Activated CD4-positive, alpha-beta T cell treated with anti-CD3 and anti-CD28 coated beads, Interleukin-2, Interleukin-4, amounts not matched to agents 100 ng/mL and 50 ng/mL, durations not matched to agents 16 hours and 8 hours (primary cell): ENCODE measurements at regions not wholly inside any gene's neighbourhood (a gene's known extent, or its start where the extent isn't known, plus 50 kb on each side); places are given as distances from the start of the nearest gene placed in this dataset.

Experiments used
- DNase-seq: peaks from one replicate; pipeline ENCODE4 v3.0.0-alpha.2; 2020; ENCODE audit warnings: low spot score

DNA sequence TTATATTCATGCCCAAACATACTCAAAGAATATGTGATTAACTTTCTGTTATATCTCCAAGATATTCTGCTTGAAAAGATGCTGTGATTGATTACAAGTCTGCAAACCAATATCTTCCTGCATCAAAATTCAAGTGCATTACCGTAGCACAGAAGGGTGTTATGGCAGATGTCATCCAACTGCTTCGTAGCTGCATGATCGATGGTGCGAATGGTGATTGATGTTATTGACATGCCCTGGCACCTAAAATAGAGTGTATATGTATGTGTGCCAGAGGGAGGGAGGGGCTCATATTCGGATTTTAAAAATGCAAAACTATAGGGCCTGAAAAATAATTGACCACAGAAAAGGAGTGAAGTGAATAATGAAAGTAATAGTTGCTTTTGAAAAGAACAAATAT lies 882.1 kb upstream of the NUDT12 start:
- no peak for DNase-seq

DNA sequence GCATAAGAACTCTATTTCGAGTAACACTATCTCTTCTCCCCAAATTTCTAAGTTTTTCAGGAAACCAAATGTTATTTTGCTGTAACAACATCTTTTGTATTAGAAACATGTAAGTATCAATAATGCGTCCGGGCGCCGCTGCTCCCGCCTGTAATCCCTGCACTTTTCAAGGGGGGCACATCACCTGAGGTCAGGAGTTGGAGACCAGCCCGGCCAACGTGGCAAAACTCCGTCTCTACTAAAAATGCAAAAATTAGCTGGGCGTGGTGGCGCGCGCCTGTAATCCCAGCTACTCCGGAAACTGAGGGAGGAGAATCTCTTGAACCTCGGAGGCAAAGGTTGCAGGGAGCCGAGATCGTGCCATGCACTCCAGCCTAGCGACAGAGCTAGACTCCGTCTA lies 881.1 kb upstream of the NUDT12 start:
- DNase-seq, result no peak

DNA sequence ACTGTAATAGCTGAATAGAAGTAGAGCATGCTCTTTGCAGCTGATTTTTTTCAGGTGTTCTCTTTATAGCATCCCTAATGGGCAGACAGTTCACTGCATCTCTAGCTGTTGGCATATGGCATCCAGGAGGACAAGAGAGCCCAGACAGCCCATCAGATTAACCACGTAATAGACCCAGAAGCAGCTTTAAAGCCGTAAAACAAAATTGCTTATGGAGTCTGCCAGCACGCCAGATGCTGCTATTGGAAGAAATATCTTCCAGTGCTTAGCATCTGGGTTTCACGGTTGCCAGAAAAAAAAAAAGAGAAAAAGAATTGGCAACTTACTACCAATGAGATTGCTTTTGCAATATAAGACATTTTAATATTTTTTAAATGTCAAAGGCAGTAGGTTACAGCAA lies 869.4 kb upstream of the NUDT12 start:
- DNase-seq, result no peak

DNA sequence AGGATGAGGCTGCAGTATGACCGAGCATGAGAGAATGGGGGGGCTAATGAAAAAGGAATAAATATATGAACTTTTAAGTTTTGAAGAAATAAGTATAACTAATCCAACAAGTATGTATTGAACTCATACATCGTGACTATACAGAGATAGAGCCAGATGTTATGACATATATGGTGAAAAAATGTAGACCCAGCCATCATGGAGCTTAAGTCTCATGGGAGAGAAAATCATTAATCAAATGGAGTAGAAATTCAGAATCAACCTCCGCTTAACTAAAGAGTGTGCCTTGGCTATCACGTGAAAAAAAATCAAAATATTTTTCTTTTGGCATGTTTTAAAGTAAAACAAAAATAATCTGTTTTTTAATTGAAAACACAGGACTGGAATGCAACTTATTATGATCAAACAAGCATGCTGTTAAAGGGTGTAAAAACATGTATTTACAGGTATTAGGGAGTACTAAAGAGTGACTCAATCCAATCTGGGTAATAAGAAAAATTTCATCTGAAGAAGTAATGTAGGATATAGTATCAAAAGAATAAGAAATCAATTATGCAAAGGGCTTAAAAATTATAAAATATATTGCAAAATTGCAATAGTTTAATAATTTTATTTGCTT lies 868.5 kb upstream of the NUDT12 start:
- DNase-seq, result no peak

DNA sequence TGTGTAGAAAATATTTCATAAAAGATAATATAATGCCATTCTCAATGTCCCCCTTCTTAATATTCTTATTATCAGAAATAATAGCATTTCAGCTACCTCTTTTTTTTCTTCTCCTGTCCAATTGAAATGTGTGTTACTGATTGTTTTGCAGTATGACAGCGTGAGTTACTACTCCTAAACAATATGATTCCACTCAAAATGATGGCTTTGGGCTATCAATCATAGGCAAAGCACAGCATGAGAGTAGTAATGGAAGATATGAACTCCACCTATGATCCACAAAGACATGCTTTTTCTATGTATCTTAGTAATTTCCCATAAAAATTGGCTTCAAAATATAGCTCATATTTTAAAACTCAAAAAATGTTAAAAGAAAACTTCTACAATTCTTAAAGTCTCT lies 867.3 kb upstream of the NUDT12 start:
- no peak for DNase-seq

DNA sequence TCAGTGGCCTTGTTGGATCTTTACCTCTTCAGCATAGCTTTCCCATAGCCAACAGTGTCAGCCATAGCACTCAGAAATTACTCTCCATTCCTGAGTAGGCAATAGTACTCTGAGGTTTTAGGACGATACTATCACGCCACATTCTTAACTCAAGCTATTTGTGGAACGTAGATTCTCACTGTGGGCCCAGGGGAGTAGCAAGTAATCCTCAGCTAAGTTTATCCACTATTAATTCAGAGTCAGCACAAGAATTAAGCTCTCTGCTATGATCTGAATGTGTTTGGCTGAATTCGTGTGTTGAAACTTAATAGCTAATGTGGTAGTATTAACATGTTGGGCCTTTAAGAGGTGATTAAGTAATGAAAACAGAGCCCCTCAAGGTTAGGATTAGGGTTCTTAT lies 858.8 kb upstream of the NUDT12 start:
- no peak for DNase-seq

DNA sequence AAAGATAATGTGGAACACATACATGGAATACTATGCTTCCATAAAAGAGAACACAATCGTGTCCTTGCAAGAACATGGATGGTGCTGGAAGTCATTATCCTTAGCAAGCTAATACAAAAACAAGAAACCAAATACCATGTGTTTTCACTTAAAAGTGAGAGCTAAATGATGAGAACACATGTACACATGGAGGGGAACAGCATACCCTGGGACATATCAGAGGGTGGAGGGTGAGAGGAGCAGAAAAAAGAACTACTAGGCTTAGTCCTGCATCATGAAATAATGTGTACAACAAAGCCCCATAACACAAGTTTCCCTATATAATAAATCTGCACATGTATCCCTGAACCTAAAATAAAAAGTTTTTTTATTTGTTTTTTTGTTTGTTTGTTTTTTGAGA lies 855.5 kb upstream of the NUDT12 start:
- no peak for DNase-seq

DNA sequence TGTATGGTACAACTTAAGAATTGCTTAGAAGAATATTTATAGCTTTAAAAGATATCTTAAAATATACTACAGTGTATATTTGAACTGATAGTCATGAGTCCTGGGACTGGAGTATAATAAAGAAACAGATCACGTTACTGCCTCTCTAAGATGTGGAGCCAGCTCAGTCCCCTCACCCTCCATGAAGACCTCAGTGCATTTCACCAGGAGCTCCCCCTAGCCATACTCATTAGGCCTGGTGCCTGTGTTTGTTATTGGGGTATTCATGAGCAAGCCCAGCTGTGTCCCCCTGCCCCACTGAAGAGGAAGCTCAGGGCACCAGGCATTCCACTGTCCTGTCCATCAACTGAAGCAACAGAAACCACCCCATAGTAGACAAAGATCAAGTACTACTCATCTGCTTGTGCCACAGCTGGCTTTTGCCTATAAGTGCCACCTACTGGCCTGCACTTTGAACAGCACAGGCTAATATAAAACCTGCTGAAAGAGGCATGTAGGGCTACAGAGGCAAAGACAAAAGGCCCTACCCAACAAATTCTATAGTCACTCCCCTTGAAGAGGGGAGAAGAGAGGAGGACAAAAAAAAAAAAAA lies 850.2 kb upstream of the NUDT12 start:
- DNase-seq, result peak; percentile 1

DNA sequence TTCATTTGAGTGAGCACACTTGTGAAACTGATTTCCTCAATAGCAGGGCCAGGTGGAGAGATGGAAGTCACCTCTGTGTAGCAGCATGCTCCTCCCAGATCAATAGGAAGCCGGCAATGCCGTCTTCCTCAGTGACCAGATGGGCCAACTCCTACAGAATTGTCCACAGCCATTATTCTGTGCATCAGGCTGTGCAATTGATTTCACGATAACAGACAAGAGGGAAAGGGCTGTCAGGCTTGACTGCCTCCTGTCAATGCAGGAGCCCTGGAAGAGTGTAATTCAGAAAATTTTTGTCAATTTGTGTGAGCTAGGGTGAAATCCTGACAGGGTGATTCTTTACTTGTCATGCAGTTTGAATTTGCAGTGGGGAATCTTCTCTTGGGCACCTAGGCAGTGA lies 838.4 kb upstream of the NUDT12 start:
- DNase-seq, result no peak

DNA sequence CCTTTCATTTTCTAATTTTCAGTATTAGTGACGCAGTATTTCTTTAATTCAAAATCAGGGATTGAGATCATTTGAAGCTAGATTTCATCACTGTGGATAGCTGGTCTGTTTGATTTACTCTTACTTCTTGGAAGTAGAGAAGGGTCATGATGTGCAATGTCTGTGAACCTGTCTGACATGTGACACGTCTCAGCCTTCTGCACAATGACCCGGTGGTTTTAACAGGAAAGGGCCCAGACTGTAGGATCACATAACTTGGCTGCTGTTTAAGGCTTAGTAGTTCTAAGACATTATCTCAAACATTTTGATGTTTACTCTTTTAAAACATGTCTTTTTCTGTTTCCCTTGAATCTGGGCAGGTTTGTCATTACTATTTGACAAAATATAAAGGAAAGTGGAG lies 823.3 kb upstream of the NUDT12 start:
- DNase-seq, result no peak

DNA sequence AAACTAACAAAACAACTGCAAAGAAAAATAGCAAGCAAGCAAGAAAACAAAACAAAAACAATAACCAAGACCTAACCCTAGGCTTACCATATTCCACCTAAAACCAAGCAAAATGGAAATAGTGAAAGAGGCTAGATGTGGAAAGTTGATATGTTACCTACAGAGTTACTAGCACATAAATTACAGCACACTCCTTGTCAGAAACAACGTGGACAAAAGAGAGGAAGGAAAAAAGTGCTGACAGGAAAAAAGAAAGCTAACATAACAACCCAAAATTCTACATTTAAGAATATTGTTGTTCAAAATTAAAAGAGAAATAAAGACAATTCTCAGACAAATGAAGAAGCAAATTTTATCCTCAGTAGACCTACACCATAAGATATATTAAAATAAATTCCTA lies 812.8 kb upstream of the NUDT12 start:
- DNase-seq, result no peak

DNA sequence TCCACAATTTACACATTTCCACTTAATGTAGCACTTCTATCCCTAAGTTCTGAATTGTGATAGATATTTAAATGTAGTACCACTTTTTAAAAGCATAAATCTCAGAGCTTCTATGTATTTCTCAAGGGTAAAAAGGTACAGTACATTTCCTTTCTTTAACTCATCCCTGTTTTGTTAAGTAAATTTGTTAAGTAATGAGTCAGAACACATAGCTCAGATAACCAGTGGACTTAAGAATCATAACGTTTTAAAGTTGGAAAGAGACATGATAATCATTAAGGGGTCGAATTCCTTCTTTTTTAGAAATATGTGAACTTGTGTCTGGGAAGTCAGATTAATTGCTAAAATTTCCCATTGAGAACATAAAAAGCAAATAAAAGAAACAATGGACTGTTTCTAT lies 810.2 kb upstream of the NUDT12 start:
- no peak for DNase-seq

DNA sequence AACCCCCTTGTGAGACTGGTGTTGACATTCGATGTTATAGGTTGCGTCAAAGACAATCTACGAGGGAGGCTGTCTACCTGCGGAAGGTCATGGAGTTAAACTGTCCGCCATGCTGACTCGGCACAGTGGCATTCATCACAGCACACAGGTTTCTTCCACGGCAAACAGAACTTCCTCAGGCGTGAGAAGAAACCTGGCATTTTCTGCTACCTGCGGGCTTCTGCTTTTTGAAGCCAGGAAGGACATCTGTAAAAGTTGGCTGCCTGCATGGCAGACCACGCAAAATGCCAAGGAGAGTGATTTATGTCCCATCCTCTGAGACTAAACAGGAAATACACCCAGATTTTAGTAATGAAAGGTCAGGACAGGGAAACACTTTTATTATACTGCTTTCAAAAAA lies 809.8 kb upstream of the NUDT12 start:
- DNase-seq, result no peak

DNA sequence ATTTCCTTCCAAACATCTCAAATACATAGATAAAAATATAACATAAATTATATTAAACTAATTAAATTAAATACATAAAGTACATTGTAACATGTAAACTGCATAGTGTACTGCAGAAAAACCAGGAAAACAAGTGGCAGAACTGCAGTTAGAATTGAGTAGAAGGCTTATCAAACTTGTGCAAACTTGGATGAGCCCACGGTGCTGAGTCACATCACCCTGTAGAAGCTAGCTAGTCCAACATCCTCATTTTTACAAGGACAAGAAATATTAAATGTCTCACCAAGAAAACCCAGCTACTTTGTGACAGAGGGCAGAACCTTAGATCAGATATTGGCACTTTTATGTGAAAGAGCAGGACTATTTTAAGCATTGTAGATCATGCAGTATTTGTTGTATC lies 807.9 kb upstream of the NUDT12 start:
- no peak for DNase-seq

DNA sequence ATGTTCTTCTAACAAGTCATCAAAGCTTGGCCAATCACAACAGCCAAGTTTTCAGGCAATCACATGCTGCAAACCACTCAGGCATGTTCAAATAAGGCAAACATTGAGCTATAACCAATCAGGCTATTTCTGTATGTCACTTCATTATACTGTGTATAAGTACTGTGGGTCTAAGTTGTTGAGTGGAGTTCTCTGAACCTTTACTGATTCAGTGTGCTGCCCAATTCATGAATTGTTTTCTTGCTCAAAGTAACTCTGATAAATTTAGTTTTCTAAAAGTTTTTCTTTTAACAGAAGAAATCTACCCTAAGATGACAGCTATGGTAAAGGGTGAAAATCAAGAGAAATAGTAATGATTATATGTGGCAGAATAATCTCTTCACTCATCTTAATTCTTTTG lies 805.4 kb upstream of the NUDT12 start:
- DNase-seq, result no peak

DNA sequence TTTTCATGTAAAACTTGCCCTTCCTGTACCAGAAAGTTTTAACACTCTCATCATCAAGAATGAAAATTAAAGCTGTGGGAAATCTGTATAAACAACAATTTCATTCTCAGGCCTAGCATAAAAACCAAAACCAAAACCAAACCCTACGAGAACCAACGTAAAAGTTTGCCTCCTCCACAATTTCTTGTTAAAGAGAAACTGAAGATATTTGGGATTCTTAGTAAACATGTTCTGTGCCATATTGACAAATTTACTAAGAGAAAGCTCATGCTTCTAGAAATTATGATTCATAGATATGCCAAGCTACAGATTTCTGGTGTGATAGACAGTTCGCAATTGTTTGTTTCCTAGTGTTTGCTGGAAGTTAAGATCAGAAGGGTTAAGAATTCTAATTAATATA lies 801.0 kb upstream of the NUDT12 start:
- no peak for DNase-seq

DNA sequence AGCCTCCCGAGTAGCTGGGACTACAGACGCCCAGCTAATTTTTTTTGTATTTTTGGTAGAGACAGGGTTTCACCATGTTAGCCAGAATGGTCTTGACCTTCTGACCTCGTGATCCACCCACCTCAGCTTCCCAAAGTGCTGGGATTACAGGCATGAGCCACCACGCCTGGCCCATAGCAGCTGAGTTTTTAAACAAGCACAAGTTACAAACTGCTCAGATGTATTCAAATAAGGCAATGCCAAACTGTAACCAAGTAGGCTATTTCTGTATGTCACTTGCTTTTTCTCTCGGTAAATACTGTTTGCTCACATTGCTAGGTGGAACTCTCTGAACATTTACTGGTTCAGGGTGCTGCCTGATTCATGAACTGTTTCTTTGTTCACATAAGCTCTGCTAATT lies 799.3 kb upstream of the NUDT12 start:
- no peak for DNase-seq

DNA sequence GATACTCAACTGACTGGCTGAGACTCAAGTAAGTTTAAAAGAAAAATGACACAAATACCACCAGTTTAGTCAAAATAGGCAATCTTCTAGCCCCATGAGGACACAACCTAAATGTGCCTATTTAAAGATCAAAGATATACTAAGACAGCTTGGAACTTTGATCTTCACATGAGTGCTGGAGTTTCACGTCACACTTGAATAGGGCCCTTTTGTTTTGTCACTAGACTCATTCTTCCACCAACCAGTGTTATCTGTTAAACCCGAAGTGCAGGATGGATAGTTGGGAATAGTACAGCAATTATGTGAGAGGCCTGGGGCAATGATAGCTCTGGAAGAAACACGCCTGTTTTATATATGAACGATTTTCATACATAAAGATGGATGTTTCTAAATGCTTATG lies 792.8 kb upstream of the NUDT12 start:
- DNase-seq, result no peak

DNA sequence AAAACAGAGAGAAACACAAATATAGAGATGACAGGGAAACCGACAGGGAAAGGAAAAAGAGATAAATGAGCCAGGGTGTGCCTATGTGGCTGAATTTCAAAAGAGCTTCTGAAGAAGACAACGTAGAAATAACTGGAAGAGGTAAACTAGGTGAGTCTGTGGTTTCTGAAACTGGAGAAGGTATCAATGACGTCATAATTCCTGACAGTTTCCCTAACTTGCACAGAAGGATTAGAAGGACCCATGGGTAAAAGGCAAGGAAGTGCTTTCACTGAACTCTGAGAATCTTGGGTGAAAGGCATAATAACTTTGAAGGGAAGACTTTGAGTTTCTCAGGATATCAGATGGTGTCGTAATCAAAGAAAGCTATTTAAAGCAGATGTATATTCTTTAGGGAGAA lies 790.8 kb upstream of the NUDT12 start:
- DNase-seq, result no peak

DNA sequence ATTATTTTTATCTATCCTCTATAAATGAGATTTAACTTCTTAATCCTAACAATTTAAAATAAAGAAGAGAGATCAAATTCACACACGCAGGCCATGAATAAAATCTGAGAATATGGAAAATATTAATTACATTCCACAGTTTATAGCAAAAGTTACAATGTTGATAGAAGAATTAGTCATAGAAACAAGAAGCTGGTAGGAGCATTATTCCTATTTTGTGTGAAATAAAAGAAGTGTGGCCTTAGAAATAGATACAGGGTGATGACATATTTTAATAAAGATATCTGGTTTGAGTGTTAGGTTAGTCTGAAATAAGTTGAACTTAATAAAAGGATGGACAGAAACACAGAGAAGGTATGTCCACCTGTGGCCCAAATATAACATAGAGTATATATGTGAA lies 790.4 kb upstream of the NUDT12 start:
- DNase-seq, result no peak

DNA sequence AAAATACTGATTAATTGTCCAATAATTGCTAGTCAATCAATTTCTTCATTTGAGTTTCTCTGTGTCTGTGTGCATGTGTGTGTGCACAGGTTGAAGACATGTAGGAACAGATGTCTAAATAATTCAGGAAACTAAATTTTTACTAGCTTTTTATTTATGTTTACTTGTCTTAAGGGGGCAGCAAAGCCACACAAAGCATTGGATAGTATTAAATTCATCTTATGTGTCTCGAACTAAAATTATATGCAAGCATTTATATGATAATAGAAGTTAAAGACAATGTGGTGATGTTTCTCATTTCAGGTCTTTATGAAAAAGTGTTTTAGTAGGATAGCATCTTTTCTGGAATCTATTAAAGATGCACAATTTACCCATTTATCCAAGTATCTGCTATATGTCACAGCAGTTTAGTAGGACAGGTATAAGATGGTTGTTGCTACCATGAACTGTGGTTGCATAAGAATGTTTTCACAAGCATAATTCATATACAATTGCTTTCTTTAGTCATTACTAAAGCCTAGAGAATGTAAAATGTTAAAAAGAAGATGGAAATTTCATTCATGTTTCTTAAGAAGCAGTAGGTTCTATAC lies 784.6 kb upstream of the NUDT12 start:
- DNase-seq, result no peak

DNA sequence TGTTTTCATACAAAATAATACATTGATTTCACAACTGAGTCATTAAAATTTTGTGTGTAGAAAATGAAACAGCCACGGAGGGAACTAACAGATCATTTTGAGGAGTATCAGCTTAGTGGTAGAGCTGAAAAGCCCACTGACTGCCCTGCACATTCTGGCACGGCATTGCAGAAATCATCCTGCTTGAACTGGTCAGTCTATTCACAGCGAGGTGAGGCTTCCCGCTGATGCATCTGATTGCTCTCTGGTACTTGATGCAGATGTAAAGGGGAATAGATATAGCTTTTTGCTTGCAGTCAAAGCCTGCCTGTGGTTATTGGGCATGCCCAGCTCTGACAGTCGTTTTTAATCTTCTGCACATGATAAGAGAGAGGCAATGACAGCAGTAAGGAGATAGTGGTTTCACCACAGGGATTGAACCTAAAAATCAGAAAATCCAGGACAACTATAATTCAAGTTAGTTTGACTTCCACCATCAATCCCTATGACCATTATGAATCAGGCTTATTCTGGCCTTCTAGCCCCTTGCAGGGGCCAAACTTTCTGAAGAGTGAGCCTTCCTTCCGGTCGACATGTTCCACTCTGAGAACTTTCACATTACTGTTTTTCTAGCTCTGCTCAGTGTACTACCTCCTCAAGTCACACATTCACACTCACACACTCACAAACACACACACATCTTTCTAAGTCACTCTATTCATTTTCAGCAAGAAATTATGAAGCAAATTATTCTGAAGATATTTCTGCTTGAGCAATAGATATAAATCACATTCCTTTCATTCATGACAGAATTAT lies 782.8 kb upstream of the NUDT12 start:
- DNase-seq, result no peak

DNA sequence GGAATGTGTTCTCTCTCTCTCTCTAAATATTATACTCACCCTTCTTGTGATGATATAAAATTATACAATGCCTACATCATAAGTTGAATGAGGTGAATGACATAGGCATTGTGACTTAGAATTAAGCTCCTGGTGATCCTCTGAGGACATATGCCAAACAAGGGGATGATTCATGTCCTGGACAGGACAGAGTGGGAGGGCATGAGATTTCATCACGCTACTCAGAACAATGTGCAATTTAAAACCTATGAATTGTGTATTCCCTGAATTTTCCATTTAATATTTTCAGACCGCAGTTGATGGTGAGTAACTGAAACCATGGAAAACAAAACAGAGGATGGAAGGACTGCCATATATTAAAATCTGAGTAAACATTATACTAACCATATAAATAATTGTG lies 782.2 kb upstream of the NUDT12 start:
- DNase-seq, result no peak
